Lower leg skin (tissue), 3 donors: ENCODE measurements at regions not wholly inside any gene's neighbourhood (a gene's known extent, or its start where the extent isn't known, plus 50 kb on each side); places are given as distances from the start of the nearest gene placed in this dataset.

ENCODE experiments used
- CTCF ChIP-seq, 3 donors: fragments of 450-650 bp; IDR thresholded peaks; one replicate each; pipeline ENCODE4 v1.5.1; 2016; ENCODE audit warnings: antibody characterized with exemption in 3 of 3, mild to moderate bottlenecking in 3 of 3, moderate library complexity in 2 of 3
- POLR2A ChIP-seq, 2 donors: fragments of 450-650 bp; IDR thresholded peaks; one replicate each; pipeline ENCODE4 v1.6.1; 2016 to 2017; ENCODE audit warnings: antibody characterized with exemption in 2 of 2, mild to moderate bottlenecking in 1 of 2, moderate library complexity in 1 of 2

GRCh38 chr7:33841705-33842129 is 63.6 kb upstream of the BMPER start:
- TF ChIP-seq POLR2A (IDR thresholded peaks at IDR 0.05) = no peak
- no peak for TF ChIP-seq CTCF (IDR thresholded peaks at IDR 0.05)
